Lower leg skin (tissue), 4 donors: ENCODE measurements at regions not wholly inside any gene's neighbourhood (a gene's known extent, or its start where the extent isn't known, plus 50 kb on each side); places are given as distances from the start of the nearest gene placed in this dataset.

Experiments
- DNase-seq, 2 donors: peaks; one replicate each; pipeline ENCODE4 v3.0.0-alpha.2; 2019; ENCODE audit warnings: low spot score in 2 of 2
- H3K4me3 ChIP-seq: fragments of 200-600 bp; sonication (generic); 2 replicates; pipeline ENCODE4 v1.5.1; 2017; ENCODE audit warnings: mild to moderate bottlenecking, low read depth; ENCODE audit not compliant: poor library complexity, severe bottlenecking
- POLR2A ChIP-seq, 2 donors: fragments of 450-650 bp; IDR thresholded peaks; one replicate each; pipeline ENCODE4 v1.6.1; 2016 to 2017; ENCODE audit warnings: antibody characterized with exemption in 2 of 2, mild to moderate bottlenecking in 1 of 2, moderate library complexity in 1 of 2
- WGBS, 2 donors: methylation state at CpG; one replicate each; pipeline ENCODE4 v1.1.5; 2018; 5-methylcytosine and 5-hydroxymethylcytosine counted together
- intact Hi-C: fragments of 100-400 bp; cut with DNase I; formaldehyde crosslinking; loops from one replicate; pipeline ENCODE4 v1.15.0; 2023; ENCODE audit warnings: low total_unique reads
- TF ChIP-seq, protein P1 (sequence below), 3 donors: fragments of 450-650 bp; IDR thresholded peaks; one replicate each; pipeline ENCODE4 v1.5.1; 2016; ENCODE audit warnings: antibody characterized with exemption in 3 of 3, mild to moderate bottlenecking in 3 of 3, moderate library complexity in 2 of 3

- no peak for DNase-seq
- no peak for TF ChIP-seq POLR2A (IDR thresholded peaks at IDR 0.05)
- TF ChIP-seq, protein P1, sequence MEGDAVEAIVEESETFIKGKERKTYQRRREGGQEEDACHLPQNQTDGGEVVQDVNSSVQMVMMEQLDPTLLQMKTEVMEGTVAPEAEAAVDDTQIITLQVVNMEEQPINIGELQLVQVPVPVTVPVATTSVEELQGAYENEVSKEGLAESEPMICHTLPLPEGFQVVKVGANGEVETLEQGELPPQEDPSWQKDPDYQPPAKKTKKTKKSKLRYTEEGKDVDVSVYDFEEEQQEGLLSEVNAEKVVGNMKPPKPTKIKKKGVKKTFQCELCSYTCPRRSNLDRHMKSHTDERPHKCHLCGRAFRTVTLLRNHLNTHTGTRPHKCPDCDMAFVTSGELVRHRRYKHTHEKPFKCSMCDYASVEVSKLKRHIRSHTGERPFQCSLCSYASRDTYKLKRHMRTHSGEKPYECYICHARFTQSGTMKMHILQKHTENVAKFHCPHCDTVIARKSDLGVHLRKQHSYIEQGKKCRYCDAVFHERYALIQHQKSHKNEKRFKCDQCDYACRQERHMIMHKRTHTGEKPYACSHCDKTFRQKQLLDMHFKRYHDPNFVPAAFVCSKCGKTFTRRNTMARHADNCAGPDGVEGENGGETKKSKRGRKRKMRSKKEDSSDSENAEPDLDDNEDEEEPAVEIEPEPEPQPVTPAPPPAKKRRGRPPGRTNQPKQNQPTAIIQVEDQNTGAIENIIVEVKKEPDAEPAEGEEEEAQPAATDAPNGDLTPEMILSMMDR (IDR thresholded peaks at IDR 0.05), result no peak
- H3K4me3 ChIP-seq, result no peak overlapping the region
- 83 to 88% methylated on average over 8 of the region's 8 CpGs for WGBS, 2 donors
- intact Hi-C loops, result no loop called here
Observed at GRCh38 chr6:102333736-102334135, 940.2 kb downstream of the GRIK2 start.

DNA sequence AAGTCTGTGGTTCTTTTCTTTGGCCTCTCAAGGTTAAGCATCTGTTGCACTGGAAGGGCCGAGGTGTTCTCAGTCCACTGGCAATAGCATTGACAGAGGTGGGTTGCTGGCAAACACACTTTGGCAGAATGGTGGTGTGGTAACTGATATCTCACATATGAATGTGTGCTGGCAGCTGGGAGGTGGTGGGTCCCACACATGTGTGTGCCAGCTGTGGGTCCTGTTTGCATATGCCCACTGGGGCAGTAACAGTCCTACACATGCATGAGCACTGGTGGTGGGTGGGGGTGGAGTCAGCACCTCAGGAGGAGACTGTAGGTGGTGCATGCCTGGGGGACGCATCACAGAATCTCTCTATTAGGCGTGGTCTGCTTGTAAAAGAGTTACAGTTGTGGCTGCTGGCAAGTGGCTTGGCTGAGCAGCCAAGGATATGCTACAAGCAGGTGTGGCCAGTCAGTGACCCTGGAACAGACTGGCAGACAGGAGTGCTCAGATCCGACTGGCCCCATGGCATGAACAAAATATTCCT is 934.3 kb downstream of the GRIK2 start:
- 79 to 83% methylated on average over 4 of the region's 4 CpGs for WGBS, 2 donors
- DNase-seq, result no peak
- no peak for TF ChIP-seq POLR2A (IDR thresholded peaks at IDR 0.05)
- TF ChIP-seq, protein P1 (IDR thresholded peaks at IDR 0.05), result no peak
- H3K4me3 ChIP-seq, result no peak overlapping the region
- intact Hi-C loops, result no loop called here

GRCh38 chr6:102313699-102314098 is 920.2 kb downstream of the GRIK2 start:
- intact Hi-C loops, result no loop called here
- no peak for DNase-seq
- WGBS, 2 donors, result 65 to 70% methylated on average over 1 of the region's 1 CpG
- H3K4me3 ChIP-seq, result no peak overlapping the region
- TF ChIP-seq POLR2A (IDR thresholded peaks at IDR 0.05), result no peak
- TF ChIP-seq, protein P1 (IDR thresholded peaks at IDR 0.05), result no peak

DNA sequence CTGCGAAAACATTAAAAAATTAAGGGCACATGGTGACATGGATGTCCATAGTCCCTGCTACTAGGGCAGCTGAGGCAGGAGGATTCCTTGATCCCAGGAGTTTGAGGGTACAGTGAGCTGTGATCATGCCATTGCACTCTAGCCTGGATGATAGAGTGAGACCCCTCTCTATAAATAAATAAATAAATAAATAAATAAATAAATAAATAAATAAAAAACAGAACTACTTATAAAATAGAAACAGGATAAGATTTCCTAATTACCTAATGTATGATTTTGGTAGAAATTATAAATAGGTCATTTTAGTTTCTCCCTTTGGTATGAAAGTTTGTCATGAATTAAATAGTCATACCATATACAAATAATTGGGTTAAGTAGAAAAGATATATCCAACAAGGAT is 916.2 kb downstream of the GRIK2 start:
- DNase-seq, result no peak
- no peak overlapping the region for H3K4me3 ChIP-seq
- WGBS, 2 donors, result 72 to 94% methylated on average over 1 of the region's 1 CpG
- intact Hi-C loops, result no loop called here
- TF ChIP-seq, protein P1 (IDR thresholded peaks at IDR 0.05), result no peak
- TF ChIP-seq POLR2A (IDR thresholded peaks at IDR 0.05), result no peak

- no peak for TF ChIP-seq POLR2A (IDR thresholded peaks at IDR 0.05)
- TF ChIP-seq, protein P1 (IDR thresholded peaks at IDR 0.05), result no peak
- intact Hi-C loops, result no loop called here
- 83% methylated on average over 3 of the region's 3 CpGs for WGBS, 2 donors
- no peak overlapping the region for H3K4me3 ChIP-seq
- DNase-seq, result no peak
Observed at GRCh38 chr6:102300350-102300749, 906.8 kb downstream of the GRIK2 start.

- no peak overlapping the region for H3K4me3 ChIP-seq
- DNase-seq, result no peak
- TF ChIP-seq POLR2A (IDR thresholded peaks at IDR 0.05), result no peak
- intact Hi-C loops, result no loop called here
Observed at GRCh38 chr6:102298051-102298450, 904.5 kb downstream of the GRIK2 start.
